ENCODE measurements at regions not wholly inside any gene's neighbourhood (a gene's known extent, or its start where the extent isn't known, plus 50 kb on each side); places are given as distances from the start of the nearest gene placed in this dataset.
"Not testable (repeated sequence)": the region's sequence is repeated elsewhere in the genome, so short reads cannot be mapped to it uniquely, and the experiment has no call there.

DNA sequence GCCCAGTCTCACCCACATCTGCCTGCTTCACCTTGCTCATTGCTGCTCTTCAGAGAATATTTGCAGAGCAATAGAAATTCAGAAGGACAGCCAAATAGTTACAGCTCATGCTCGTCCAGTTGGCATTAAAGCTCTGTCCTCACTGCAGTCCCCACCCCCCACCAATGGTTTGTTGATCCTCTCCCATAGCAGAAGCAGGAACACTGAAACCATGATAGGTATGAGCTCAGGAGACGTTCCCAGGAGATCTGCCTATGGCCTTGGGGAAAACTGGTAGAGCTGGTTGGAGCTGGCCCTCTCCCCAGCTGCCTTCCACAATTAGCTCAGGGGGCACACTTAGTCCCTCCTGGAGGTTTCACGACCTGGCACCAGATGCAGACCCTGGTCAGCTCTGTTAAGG is 68.6 kb upstream of the KMT2C start:
- no peak for DNase-seq (ENCODE audit: low spot score)

DNA sequence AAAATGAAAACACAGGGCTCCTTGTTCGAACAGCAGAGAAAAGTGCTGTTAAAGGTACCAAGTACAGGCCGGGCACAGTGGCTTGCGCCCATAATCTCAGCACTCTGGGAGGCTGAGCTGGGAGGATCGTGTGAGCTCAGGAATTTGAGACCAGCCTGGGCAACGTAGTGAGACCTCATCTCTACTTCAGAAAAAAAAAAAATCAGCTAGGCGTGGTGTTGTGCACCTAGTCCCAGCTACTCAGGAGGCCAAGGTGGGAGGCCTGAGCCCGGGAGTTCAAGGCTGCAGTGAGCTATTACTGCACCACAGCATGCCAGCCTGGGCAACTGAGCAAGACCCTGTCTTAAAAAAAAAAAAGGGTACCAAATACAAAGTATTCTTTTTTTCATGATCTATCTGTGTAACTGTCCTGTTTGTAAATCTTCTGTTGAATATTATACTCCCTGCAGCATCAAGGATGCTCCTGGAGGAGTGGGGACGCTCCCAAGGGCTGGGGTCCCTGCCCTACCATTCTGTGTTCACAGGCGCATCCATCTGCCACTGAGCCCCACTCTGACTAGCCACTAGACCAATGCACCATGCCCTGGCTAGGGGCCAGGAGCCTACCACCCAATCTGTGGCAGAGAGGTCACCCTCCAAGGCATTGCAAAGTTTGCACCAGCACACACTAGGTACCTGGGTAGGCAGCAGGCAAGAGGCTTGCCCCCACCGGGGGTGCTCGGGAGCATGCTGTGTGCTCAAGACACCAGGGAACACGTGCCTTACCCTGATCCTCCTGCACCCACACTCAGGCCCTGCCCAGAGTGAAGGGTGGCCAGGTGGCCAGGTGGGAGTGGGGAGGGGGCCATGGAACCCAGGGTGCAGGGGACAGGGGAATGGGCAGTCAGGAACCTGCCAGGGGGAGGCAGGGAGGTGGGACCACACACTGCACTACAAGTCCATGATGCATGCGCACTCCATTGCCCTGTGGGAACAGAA is 67.3 kb upstream of the KMT2C start:
- DNase-seq (ENCODE audit: low spot score) = no peak

DNA sequence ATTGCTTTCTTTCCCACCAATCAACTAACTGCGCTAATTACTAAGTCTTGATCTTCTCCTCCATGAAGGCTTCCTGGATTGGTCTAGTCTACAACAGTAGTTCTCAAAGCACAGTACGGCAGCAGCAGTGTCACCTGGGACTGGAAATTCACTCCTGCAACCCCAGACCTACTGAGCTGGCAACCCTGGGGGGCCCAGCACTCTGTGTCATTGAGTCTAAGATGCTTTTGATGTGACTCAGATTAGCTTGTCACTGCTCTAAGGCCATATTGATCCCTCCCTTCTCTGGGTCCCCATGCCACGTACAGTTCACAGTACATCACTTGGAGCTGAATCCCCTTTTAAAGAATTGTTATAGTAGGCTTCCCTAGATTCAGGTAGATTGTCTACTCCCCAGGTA is 65.7 kb upstream of the KMT2C start:
- no peak for DNase-seq (ENCODE audit: low spot score)

DNA sequence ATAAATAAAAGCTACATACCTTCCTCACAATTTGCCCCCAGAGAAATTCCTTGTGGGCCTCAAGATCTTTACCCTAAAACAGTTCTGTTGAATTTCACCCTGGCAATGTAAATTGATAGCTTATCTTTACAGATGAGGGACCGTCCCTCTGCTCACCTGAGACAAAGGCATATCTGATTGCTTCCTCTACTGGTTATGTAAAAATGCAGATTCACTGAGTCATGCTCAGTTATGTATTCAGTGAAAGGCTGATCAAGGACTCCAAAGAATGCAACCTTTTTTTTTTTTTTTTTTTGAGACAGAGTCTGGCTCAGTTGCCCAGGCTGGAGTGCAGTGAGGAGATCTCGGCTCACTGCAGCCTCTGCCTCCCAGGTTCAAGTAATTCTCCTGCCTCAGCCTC is 64.2 kb upstream of the KMT2C start:
- not testable (repeated sequence) for DNase-seq (ENCODE audit: low spot score)

DNA sequence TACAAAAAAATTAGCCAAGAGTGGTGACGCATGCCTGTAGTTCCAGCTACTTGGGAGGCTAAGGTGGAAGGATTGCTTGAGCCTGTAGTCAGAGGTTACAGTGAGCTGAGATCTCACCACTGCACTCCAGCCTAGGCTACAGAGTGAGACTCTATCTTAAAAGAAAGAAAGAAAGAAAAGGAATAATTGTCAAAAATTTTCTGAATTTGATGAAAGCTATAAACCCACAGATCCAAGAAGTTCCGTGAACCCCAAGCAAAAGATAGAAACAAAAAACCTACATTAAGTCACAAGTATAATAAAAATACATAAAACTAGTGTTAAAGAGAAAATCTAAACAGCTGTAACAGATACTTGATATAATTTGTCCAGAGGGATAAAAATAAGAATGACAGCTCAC is 60.1 kb upstream of the KMT2C start:
- DNase-seq (ENCODE audit: low spot score) = no peak

DNA sequence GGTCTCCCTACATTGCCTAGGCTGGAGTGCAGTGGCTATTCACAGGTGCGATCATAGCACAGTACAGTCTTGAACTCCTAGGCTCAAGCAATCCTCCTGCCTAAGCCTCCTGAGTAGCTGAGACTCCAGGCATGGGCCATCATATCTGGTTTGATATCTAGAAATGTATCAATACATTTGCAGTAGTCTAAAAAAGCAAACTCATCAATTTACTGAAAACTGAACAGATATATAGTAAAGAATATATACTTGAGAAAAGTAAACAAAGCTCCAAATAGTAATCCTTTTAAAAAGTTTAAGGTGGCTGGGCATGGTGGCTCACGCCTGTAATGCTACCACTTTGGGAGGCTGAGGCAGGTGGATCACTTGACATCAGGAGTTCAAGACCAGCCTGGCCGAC is 57.1 kb upstream of the KMT2C start:
- no peak for DNase-seq (ENCODE audit: low spot score)

DNA sequence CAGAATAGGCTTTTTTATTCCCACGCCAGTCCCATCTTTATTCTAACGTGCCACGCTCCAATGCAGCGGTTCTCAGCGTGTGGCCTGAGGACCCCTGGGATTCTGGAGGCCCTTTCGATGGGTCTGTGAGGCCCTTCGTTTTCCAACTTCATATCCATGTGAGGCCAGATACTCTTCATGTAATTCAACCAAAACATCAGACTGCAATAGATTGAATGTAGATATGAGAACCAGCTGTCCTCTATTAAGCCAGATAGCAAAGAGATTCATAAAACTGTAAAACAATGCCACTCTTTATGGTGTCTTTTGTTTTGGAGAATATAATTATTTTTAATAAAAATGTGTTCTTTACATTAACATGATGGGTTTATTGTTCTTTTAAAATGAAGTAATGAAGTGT is 53.2 kb upstream of the KMT2C start:
- no peak for DNase-seq (ENCODE audit: low spot score)

DNA sequence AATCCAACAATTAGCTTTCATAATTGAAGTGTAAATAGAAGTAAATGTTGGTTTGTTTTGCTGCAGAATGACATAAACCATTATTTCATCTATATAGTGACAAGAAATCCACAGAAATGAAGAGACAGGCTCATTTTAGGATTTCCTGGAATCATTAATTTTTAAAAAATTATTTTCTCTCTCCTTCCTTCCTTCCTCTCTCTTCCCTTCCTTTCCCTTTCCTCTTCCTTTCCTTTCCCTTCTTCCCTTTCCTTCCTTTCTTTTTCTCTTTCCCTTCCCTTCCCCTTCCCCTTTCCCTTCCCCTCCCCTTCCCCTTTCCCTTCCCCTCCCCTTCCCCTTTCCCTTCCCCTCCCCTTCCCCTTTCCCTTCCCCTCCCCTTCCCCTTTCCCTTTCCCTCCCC is 51.2 kb upstream of the KMT2C start:
- no peak for DNase-seq (ENCODE audit: low spot score)

DNA sequence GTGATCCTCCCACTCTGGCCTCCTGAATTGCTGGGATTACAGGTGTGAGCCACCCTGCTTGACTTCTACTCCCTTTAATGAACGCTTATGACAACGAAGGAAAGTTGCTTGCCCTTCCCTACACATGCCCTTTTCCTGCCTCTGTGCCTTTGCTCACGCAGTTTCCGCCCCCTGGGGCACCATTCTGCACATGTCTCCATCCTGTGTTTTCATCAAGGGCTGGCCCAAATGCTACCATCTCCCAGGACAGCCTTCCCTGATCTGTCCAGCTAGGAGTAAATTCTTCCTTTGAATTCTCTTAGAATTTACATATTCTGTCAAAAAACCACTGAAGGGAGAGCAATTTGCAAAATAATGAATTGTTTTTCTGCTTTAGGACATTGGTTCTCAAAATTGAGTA is 50.0 kb upstream of the KMT2C start:
- DNase-seq (ENCODE audit: low spot score) = no peak
